K562 (cell line): ENCODE measurements at regions not wholly inside any gene's neighbourhood (a gene's known extent, or its start where the extent isn't known, plus 50 kb on each side); places are given as distances from the start of the nearest gene placed in this dataset.

ENCODE experiments used
- ARHGAP35 ChIP-seq: fragments of 450-650 bp; IDR thresholded peaks from 2 replicates; pipeline ENCODE4 v1.6.1; 2018; ENCODE audit not compliant: partially characterized antibody
- ATF1 ChIP-seq, 2 experiments: fragments of 450-650 bp in 1 of 2; IDR thresholded peaks; 2 replicates each; pipeline ENCODE4 v1.6.1; 2016; ENCODE audit warnings: missing compliant biosample characterization in 1 of 2, missing genetic modification characterization in 1 of 2
- CAMTA2 ChIP-seq: fragments of 250-450 bp; sonication (Bioruptor Pico); conservative IDR thresholded peaks from 2 replicates; pipeline ENCODE4 v1.5.1; 2022
- CBFA2T2 ChIP-seq: fragments of 450-650 bp; conservative IDR thresholded peaks from 2 replicates; pipeline ENCODE4 v1.6.1; 2017; ENCODE audit warnings: mild to moderate bottlenecking
- HDAC1 ChIP-seq, 2 experiments: fragments of 450-650 bp; IDR thresholded peaks; 2 replicates each; pipeline ENCODE4 v1.6.1; 2016 to 2017; ENCODE audit warnings: inconsistent platforms in 1 of 2, mild to moderate bottlenecking in 1 of 2, moderate library complexity in 1 of 2
- U2AF2 ChIP-seq: fragments of 200-400 bp; formaldehyde crosslinking; optimal IDR thresholded peaks from 2 replicates; pipeline ENCODE3; 2017; ENCODE audit warnings: low read depth, mild to moderate bottlenecking, low read length
- TF ChIP-seq, protein P1 (sequence below): sonication (generic); formaldehyde crosslinking; IDR thresholded peaks from 2 replicates; pipeline ENCODE4 v1.8.1; 2023; ENCODE audit warnings: missing genetic modification reagents, mild to moderate bottlenecking, borderline replicate concordance
- TF ChIP-seq, protein P2 (sequence below): fragments of 450-650 bp; IDR thresholded peaks from 2 replicates; pipeline ENCODE4 v1.6.1; 2016; ENCODE audit warnings: antibody characterized with exemption
- TF ChIP-seq, protein P3 (sequence below), 2 experiments: fragments of 450-650 bp in 1 of 2; sonication (generic) in 1 of 2; formaldehyde crosslinking; conservative IDR thresholded peaks; 2 replicates each; pipeline versions ENCODE4 v1.4.0 to v1.8.1; 2020 to 2022; ENCODE audit warnings: mild to moderate bottlenecking in 1 of 2, missing genetic modification reagents in 1 of 2
- TF ChIP-seq, protein P4 (sequence below): fragments of 250-450 bp; sonication (Bioruptor Pico); IDR thresholded peaks from 2 replicates; pipeline ENCODE4 v1.6.1; 2021; ENCODE audit warnings: mild to moderate bottlenecking

DNA sequence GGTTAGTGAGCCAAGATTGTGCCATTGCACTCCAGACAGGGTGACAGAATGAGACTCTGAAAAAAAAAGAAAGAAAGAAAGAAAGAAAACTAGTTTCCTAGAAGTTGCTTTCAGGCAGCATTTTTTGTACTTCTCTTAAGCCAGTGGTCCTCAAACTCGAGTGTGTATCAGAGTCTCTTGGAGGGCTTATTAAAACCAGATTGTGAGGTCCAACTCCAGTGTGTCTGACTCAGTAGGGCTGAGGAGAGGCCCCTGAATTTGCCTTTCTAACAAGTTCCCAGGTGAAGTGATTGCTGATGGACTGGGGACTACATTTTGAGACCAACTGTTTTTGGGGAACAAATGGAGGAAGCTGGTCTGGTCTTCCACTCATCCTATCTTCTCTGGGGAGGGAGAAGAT is 57.5 kb upstream of the VSTM5 start (continued):
- TF ChIP-seq, protein P1, sequence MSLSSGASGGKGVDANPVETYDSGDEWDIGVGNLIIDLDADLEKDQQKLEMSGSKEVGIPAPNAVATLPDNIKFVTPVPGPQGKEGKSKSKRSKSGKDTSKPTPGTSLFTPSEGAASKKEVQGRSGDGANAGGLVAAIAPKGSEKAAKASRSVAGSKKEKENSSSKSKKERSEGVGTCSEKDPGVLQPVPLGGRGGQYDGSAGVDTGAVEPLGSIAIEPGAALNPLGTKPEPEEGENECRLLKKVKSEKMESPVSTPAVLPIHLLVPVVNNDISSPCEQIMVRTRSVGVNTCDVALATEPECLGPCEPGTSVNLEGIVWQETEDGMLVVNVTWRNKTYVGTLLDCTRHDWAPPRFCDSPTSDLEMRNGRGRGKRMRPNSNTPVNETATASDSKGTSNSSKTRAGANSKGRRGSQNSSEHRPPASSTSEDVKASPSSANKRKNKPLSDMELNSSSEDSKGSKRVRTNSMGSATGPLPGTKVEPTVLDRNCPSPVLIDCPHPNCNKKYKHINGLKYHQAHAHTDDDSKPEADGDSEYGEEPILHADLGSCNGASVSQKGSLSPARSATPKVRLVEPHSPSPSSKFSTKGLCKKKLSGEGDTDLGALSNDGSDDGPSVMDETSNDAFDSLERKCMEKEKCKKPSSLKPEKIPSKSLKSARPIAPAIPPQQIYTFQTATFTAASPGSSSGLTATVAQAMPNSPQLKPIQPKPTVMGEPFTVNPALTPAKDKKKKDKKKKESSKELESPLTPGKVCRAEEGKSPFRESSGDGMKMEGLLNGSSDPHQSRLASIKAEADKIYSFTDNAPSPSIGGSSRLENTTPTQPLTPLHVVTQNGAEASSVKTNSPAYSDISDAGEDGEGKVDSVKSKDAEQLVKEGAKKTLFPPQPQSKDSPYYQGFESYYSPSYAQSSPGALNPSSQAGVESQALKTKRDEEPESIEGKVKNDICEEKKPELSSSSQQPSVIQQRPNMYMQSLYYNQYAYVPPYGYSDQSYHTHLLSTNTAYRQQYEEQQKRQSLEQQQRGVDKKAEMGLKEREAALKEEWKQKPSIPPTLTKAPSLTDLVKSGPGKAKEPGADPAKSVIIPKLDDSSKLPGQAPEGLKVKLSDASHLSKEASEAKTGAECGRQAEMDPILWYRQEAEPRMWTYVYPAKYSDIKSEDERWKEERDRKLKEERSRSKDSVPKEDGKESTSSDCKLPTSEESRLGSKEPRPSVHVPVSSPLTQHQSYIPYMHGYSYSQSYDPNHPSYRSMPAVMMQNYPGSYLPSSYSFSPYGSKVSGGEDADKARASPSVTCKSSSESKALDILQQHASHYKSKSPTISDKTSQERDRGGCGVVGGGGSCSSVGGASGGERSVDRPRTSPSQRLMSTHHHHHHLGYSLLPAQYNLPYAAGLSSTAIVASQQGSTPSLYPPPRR (CRISPR knock-in tag): no peak
- TF ChIP-seq U2AF2 (no peak), CBFA2T2 (no peak), ATF1 (CRISPR knock-in tag; IDR thresholded peaks at IDR 0.05) (no peak), ATF1 (tag; IDR thresholded peaks at IDR 0.05) (no peak), HDAC1 (IDR thresholded peaks at IDR 0.05) (no peak), ARHGAP35 (no peak), CAMTA2 (CRISPR knock-in tag) (no peak)
- TF ChIP-seq, protein P2, sequence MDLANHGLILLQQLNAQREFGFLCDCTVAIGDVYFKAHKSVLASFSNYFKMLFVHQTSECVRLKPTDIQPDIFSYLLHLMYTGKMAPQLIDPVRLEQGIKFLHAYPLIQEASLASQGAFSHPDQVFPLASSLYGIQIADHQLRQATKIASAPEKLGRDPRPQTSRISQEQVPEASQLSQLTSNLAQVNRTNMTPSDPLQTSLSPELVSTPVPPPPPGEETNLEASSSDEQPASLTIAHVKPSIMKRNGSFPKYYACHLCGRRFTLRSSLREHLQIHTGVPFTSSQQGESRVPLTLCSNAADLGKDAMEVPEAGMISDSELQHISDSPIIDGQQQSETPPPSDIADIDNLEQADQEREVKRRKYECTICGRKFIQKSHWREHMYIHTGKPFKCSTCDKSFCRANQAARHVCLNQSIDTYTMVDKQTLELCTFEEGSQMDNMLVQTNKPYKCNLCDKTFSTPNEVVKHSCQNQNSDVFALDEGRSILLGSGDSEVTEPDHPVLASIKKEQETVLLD: no peak
- TF ChIP-seq, protein P3, sequence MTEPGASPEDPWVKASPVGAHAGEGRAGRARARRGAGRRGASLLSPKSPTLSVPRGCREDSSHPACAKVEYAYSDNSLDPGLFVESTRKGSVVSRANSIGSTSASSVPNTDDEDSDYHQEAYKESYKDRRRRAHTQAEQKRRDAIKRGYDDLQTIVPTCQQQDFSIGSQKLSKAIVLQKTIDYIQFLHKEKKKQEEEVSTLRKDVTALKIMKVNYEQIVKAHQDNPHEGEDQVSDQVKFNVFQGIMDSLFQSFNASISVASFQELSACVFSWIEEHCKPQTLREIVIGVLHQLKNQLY (CRISPR knock-in tag; conservative IDR thresholded peaks at IDR 0.05): no peak
- TF ChIP-seq, protein P4, sequence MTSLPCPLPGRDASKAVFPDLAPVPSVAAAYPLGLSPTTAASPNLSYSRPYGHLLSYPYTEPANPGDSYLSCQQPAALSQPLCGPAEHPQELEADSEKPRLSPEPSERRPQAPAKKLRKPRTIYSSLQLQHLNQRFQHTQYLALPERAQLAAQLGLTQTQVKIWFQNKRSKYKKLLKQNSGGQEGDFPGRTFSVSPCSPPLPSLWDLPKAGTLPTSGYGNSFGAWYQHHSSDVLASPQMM (CRISPR knock-in tag): no peak
